ENCODE measurements at regions not wholly inside any gene's neighbourhood (a gene's known extent, or its start where the extent isn't known, plus 50 kb on each side); places are given as distances from the start of the nearest gene placed in this dataset.
"Not testable (repeated sequence)": the region's sequence is repeated elsewhere in the genome, so short reads cannot be mapped to it uniquely, and the experiment has no call there.

DNA sequence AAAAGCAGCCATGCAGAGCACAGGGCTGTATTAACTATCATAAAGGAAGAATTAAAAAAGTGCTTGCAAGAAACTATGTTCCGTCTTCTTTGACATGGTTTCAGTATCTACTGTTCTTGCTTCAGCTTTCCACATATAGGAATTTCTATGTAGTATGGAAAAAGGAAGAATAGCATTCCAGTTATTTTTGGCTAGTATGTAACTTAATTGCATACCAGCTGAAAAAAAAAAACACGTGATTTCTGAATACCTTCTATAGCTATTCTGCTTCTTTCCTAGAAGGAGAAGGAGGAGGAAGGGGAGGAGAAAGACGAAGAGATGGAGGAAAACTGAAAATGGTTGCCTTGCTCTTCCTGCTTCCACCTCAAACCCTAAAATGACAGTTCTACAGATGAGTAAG lies 619.0 kb downstream of the KCTD12 start:
- Histone ChIP-seq H3K9me3 (no peaks in the 10 kb centered on the region), H3K4me1 (peaks cover 0 to 16% (median 5%) of the 10 kb centered on the region in 4 donors), H3K27ac (replicated peaks in 1 of 4) (no peak overlapping the region), H3K4me3 (peak overlapping the region in 1 of 4 donors; percentile 13), H3K27me3 (no peaks in the 10 kb centered on the region), H3K36me3 (no peaks in the 10 kb centered on the region)
- intact Hi-C loops (cut with DNase I): no loop called here
- TF ChIP-seq POLR2A (IDR thresholded peaks at IDR 0.05; ENCODE audit: low read depth) (no peak), POLR2AphosphoS5 (IDR thresholded peaks at IDR 0.05) (no peak), EP300 (IDR thresholded peaks at IDR 0.05) (no peak)
- TF ChIP-seq, protein P1, sequence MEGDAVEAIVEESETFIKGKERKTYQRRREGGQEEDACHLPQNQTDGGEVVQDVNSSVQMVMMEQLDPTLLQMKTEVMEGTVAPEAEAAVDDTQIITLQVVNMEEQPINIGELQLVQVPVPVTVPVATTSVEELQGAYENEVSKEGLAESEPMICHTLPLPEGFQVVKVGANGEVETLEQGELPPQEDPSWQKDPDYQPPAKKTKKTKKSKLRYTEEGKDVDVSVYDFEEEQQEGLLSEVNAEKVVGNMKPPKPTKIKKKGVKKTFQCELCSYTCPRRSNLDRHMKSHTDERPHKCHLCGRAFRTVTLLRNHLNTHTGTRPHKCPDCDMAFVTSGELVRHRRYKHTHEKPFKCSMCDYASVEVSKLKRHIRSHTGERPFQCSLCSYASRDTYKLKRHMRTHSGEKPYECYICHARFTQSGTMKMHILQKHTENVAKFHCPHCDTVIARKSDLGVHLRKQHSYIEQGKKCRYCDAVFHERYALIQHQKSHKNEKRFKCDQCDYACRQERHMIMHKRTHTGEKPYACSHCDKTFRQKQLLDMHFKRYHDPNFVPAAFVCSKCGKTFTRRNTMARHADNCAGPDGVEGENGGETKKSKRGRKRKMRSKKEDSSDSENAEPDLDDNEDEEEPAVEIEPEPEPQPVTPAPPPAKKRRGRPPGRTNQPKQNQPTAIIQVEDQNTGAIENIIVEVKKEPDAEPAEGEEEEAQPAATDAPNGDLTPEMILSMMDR (IDR thresholded peaks at IDR 0.05): no peak
- WGBS: 43% methylated on average over 3 of the region's 3 CpGs
- no peak for DNase-seq (ENCODE audit: extremely low spot score)

DNA sequence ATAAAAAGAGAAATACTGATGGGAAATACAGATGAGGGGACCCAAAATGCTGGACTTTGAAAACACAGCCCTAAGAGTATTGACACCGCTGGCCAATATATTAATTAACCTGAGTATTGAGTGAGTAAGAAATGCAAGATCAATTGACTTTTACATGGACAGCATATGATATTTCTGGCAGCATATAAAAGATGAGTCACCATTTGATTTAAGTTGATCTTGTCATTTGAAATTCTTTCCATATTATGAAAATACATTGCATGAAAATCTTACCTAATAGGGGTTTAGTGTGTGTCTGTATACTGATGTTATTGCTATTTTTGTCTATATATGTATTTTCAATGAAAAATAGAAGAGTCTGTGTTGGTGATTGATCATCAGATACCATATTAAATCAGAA lies 619.6 kb downstream of the KCTD12 start:
- TF ChIP-seq POLR2AphosphoS5 (IDR thresholded peaks at IDR 0.05): no peak
- TF ChIP-seq EP300 (IDR thresholded peaks at IDR 0.05): no peak
- TF ChIP-seq, protein P1 (IDR thresholded peaks at IDR 0.05): no peak
- TF ChIP-seq POLR2A (IDR thresholded peaks at IDR 0.05; ENCODE audit: low read depth): no peak
- Histone ChIP-seq H3K27ac (replicated peaks in 1 of 4) (no peak overlapping the region), H3K9me3 (no peaks in the 10 kb centered on the region), H3K36me3 (no peaks in the 10 kb centered on the region), H3K4me3 (no peak overlapping the region), H3K4me1 (peaks cover 0 to 16% (median 5%) of the 10 kb centered on the region in 4 donors), H3K27me3 (no peaks in the 10 kb centered on the region)
- DNase-seq (ENCODE audit: extremely low spot score): no peak
- 100% methylated on average over 1 of the region's 1 CpG for WGBS
- intact Hi-C loops (cut with DNase I): no loop called here

DNA sequence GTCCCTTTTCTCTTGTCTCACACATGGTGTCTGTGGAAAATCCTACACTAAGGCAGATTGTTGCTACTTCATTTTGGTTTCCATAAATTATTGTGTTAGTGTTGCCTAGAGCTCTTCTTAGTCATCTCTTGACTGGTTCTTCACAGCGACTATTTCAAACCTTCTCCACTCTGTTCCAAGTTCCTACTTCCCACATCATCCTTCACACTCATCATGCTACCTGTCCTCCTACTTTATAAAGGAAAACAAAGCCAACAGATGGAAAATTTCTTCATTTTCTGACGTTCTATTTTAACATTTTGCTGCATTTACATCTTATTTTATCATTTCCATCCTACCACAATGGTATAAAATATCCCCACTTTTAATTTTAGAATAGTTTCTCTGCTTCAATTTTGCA lies 614.1 kb downstream of the LMO7 start:
- Histone ChIP-seq H3K4me3 (no peak overlapping the region), H3K4me1 (no peaks in the 10 kb centered on the region), H3K27ac (replicated peaks in 1 of 4) (no peak overlapping the region), H3K36me3 (no peaks in the 10 kb centered on the region), H3K9me3 (no peaks in the 10 kb centered on the region), H3K27me3 (no peaks in the 10 kb centered on the region)
- 58% methylated on average over 2 of the region's 2 CpGs for WGBS
- DNase-seq (ENCODE audit: extremely low spot score): no peak
- intact Hi-C loops (cut with DNase I): no loop called here
- TF ChIP-seq POLR2A (IDR thresholded peaks at IDR 0.05; ENCODE audit: low read depth) (no peak), POLR2AphosphoS5 (IDR thresholded peaks at IDR 0.05) (no peak), EP300 (IDR thresholded peaks at IDR 0.05) (no peak)
- TF ChIP-seq, protein P1 (IDR thresholded peaks at IDR 0.05): no peak

DNA sequence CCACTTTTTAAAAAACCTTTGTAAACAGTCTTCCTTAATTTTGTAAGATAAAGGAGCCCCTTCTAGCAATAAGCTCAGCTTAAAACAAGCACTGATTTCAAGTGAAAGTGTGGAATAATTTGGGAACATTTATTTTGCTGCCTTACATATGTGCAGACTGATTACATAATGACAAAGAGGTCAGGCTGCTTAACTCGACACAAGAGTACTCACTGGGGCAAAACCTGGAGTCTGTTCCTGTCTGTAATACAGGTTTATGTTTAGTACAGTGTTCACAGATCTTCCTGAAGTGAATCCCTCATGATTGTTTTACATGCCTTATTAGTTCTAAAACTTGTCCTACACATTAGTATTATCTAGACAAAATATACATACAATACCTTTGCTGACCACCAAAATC lies 609.8 kb downstream of the LMO7 start:
- H3K36me3 ChIP-seq: no peaks in the 10 kb centered on the region
- DNase-seq (ENCODE audit: extremely low spot score): no peak
- H3K27ac ChIP-seq (replicated peaks in 1 of 4): no peak overlapping the region
- WGBS: 35% methylated on average over 1 of the region's 1 CpG
- no peak for TF ChIP-seq POLR2AphosphoS5 (IDR thresholded peaks at IDR 0.05)
- TF ChIP-seq EP300 (IDR thresholded peaks at IDR 0.05): no peak
- TF ChIP-seq, protein P1 (IDR thresholded peaks at IDR 0.05): no peak
- no peak for TF ChIP-seq POLR2A (IDR thresholded peaks at IDR 0.05; ENCODE audit: low read depth)
- no peaks in the 10 kb centered on the region for H3K27me3 ChIP-seq
- H3K4me3 ChIP-seq: no peak overlapping the region
- no peaks in the 10 kb centered on the region for H3K9me3 ChIP-seq
- H3K4me1 ChIP-seq: no peaks in the 10 kb centered on the region
- intact Hi-C loops (cut with DNase I): no loop called here

DNA sequence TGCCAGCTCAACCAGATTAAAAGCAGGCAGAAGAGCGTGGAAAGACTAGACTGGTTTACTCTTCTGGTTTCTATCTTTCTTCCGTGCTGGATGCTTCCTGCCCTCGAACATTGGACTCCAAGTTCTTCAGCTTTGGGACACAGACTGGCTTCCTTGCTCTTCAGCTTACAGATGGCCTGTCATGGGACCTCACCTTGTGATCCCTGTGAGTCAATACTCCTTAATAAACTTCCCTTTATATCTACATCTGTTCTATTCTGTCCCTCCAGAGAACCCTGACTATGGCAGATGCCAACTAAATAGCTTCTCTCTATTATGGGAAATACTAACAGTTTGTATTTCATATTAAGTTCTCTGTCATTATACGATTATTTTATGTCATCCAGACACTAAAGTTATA lies 609.1 kb downstream of the LMO7 start:
- Histone ChIP-seq H3K27me3 (no peaks in the 10 kb centered on the region), H3K27ac (replicated peaks in 1 of 4) (no peak overlapping the region), H3K9me3 (no peaks in the 10 kb centered on the region), H3K36me3 (no peaks in the 10 kb centered on the region), H3K4me1 (no peaks in the 10 kb centered on the region), H3K4me3 (no peak overlapping the region)
- no peak for DNase-seq (ENCODE audit: extremely low spot score)
- intact Hi-C loops (cut with DNase I): no loop called here
- 66% methylated on average over 4 of the region's 4 CpGs for WGBS
- TF ChIP-seq EP300 (IDR thresholded peaks at IDR 0.05) (no peak), POLR2A (IDR thresholded peaks at IDR 0.05; ENCODE audit: low read depth) (no peak), POLR2AphosphoS5 (IDR thresholded peaks at IDR 0.05) (no peak)
- TF ChIP-seq, protein P1 (IDR thresholded peaks at IDR 0.05): no peak

DNA sequence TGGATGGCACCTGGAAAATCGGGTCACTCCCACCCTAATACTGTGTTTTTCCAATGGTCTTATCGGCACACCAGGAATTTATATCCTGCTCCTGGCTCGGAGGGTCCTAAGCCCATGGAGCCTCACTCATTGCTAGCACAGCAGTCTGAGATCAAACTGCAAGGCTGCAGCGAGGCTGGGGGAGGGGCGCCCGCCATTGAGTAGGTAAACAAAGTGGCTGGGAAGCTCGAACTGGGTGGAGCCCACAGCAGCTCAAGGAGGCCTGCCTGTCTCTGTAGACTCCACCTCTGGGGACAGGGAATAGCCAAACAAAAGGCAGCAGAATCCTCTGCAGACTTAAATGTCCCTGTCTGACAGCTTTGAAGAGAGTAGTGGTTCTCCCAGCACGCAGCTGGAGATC lies 607.0 kb downstream of the LMO7 start:
- H3K27ac ChIP-seq (replicated peaks in 1 of 4); DNase-seq (ENCODE audit: extremely low spot score); H3K36me3 ChIP-seq; H3K4me3 ChIP-seq; H3K27me3 ChIP-seq; intact Hi-C loops (cut with DNase I); H3K9me3 ChIP-seq; H3K4me1 ChIP-seq: not testable (repeated sequence)
- WGBS: 83% methylated on average over 7 of the region's 8 CpGs
